WTC11 (cell line): ENCODE measurements at regions not wholly inside any gene's neighbourhood (a gene's known extent, or its start where the extent isn't known, plus 50 kb on each side); places are given as distances from the start of the nearest gene placed in this dataset.

Experiments
- ATAC-seq: fragments of 200-7000 bp; cut with Tn5 transposase; 2 replicates; pipeline ENCODE4 v1.10.0; 2021; ENCODE audit warnings: mild to moderate bottlenecking, moderate library complexity
- CTCF ChIA-PET: fragments of 300-600 bp; sonication (Branson Sonifier 250); formaldehyde crosslinking; loops from one replicate; lab custom pipeline; 2021; ENCODE audit warnings: antibody characterized with exemption; lab: Charles Lee
- POLR2A ChIA-PET: fragments of 350-600 bp; sonication (Branson Sonifier 250); formaldehyde crosslinking; loops from one replicate; lab custom pipeline; 2021; ENCODE audit warnings: antibody characterized with exemption; lab: Charles Lee
- DNase-seq: peaks from one replicate; pipeline ENCODE4 v3.0.0; 2021; ENCODE audit warnings: low spot score
- H3K27ac Mint-ChIP-seq: 2 replicates; pipeline ENCODE4 v1.8.0; 2021; ENCODE audit warnings: mixed read lengths
- H3K27me3 Mint-ChIP-seq: 2 replicates; pipeline ENCODE4 v1.8.0; 2021; ENCODE audit warnings: low read depth, mild to moderate bottlenecking, moderate library complexity, mixed read lengths
- H3K36me3 Mint-ChIP-seq: 2 replicates; pipeline ENCODE4 v1.8.0; 2021; ENCODE audit warnings: mixed read lengths
- H3K4me1 Mint-ChIP-seq: 2 replicates; pipeline ENCODE4 v1.8.0; 2022; ENCODE audit warnings: mixed read lengths
- H3K4me3 Mint-ChIP-seq: 2 replicates; pipeline ENCODE4 v1.8.0; 2021; ENCODE audit warnings: mild to moderate bottlenecking, moderate library complexity, mixed read lengths
- H3K9me3 Mint-ChIP-seq: 2 replicates; pipeline ENCODE4 v1.8.0; 2021; ENCODE audit warnings: mixed read lengths
- CBFB ChIP-seq: sonication (generic); formaldehyde crosslinking; IDR thresholded peaks from 2 replicates; pipeline ENCODE4 v1.8.1; 2022; ENCODE audit warnings: mild to moderate bottlenecking, low read depth, missing genetic modification reagents
- CREM ChIP-seq: sonication (generic); formaldehyde crosslinking; IDR thresholded peaks from 2 replicates; pipeline ENCODE4 v1.8.1; 2022; ENCODE audit warnings: mild to moderate bottlenecking, missing genetic modification reagents, moderate library complexity
- EMX1 ChIP-seq: fragments of 250-450 bp; sonication (Bioruptor Pico); IDR thresholded peaks from 2 replicates; pipeline ENCODE4 v1.8.0; 2021; ENCODE audit warnings: mild to moderate bottlenecking
- FOXK1 ChIP-seq: sonication (generic); formaldehyde crosslinking; IDR thresholded peaks from 2 replicates; pipeline ENCODE4 v1.8.0; 2022; ENCODE audit warnings: mild to moderate bottlenecking, moderate library complexity, missing genetic modification reagents
- GTF2I ChIP-seq: fragments of 250-450 bp; sonication (Bioruptor Pico); conservative IDR thresholded peaks from 2 replicates; pipeline ENCODE4 v1.4.0; 2021; ENCODE audit warnings: mild to moderate bottlenecking
- HMGA2 ChIP-seq: fragments of 250-450 bp; sonication (Bioruptor Pico); IDR thresholded peaks from 2 replicates; pipeline ENCODE4 v1.4.0; 2021; ENCODE audit warnings: mild to moderate bottlenecking, moderate library complexity
- IRF2 ChIP-seq: sonication (generic); formaldehyde crosslinking; IDR thresholded peaks from 2 replicates; pipeline ENCODE4 v1.8.0; 2022; ENCODE audit warnings: low read depth, missing genetic modification reagents, borderline replicate concordance
- NFE2L1 ChIP-seq: sonication (generic); formaldehyde crosslinking; IDR thresholded peaks from 2 replicates; pipeline ENCODE4 v1.8.1; 2023; ENCODE audit warnings: missing genetic modification reagents
- NR1H2 ChIP-seq: sonication (generic); formaldehyde crosslinking; IDR thresholded peaks from 2 replicates; pipeline ENCODE4 v1.9.0; 2021; ENCODE audit warnings: mild to moderate bottlenecking, moderate library complexity, missing genetic modification reagents
- NR2C2 ChIP-seq: sonication (generic); formaldehyde crosslinking; IDR thresholded peaks from 2 replicates; pipeline ENCODE4 v1.8.0; 2022; ENCODE audit warnings: mild to moderate bottlenecking, missing genetic modification reagents
- NR3C1 ChIP-seq: sonication (generic); formaldehyde crosslinking; conservative IDR thresholded peaks from 2 replicates; pipeline ENCODE4 v1.8.1; 2023; ENCODE audit warnings: low read depth, mild to moderate bottlenecking, missing genetic modification reagents
- OVOL2 ChIP-seq: fragments of 250-450 bp; sonication (Bioruptor Pico); IDR thresholded peaks from 2 replicates; pipeline ENCODE4 v1.9.0; 2021; ENCODE audit warnings: mild to moderate bottlenecking, borderline replicate concordance
- PRRX2 ChIP-seq: fragments of 250-450 bp; sonication (Bioruptor Pico); IDR thresholded peaks from 2 replicates; pipeline ENCODE4 v1.8.0; 2021; ENCODE audit warnings: mild to moderate bottlenecking
- SMAD3 ChIP-seq: sonication (generic); formaldehyde crosslinking; IDR thresholded peaks from 2 replicates; pipeline ENCODE4 v1.8.0; 2022; ENCODE audit warnings: missing genetic modification reagents, mild to moderate bottlenecking, borderline replicate concordance
- TP53 ChIP-seq: sonication (generic); formaldehyde crosslinking; IDR thresholded peaks from 2 replicates; pipeline ENCODE4 v1.8.1; 2023; ENCODE audit warnings: mild to moderate bottlenecking, missing genetic modification reagents
- ZNF138 ChIP-seq: sonication (generic); formaldehyde crosslinking; conservative IDR thresholded peaks from 2 replicates; pipeline ENCODE4 v1.8.1; 2022; ENCODE audit warnings: mild to moderate bottlenecking, moderate library complexity, missing genetic modification reagents
- ZNF263 ChIP-seq: sonication (generic); formaldehyde crosslinking; IDR thresholded peaks from 2 replicates; pipeline ENCODE4 v1.8.1; 2022; ENCODE audit warnings: low read depth, mild to moderate bottlenecking, moderate library complexity, missing genetic modification reagents
- ZNF396 ChIP-seq: fragments of 250-450 bp; sonication (Bioruptor Pico); IDR thresholded peaks from 2 replicates; pipeline ENCODE4 v1.8.0; 2021; ENCODE audit warnings: mild to moderate bottlenecking, moderate library complexity, borderline replicate concordance
- ZNF416 ChIP-seq: fragments of 250-450 bp; sonication (Bioruptor Pico); IDR thresholded peaks from 2 replicates; pipeline ENCODE4 v1.9.0; 2021; ENCODE audit warnings: mild to moderate bottlenecking, inconsistent platforms
- ZNF423 ChIP-seq: fragments of 250-450 bp; sonication (Bioruptor Pico); IDR thresholded peaks from 2 replicates; pipeline ENCODE4 v2.1.2; 2022; ENCODE audit warnings: mild to moderate bottlenecking, moderate library complexity
- ZNF671 ChIP-seq: fragments of 250-450 bp; sonication (Bioruptor Pico); IDR thresholded peaks from 2 replicates; pipeline ENCODE4 v1.8.0; 2021; ENCODE audit warnings: mild to moderate bottlenecking
- TF ChIP-seq, protein P1 (sequence below): sonication (generic); formaldehyde crosslinking; IDR thresholded peaks from 2 replicates; pipeline ENCODE4 v1.8.1; 2022; ENCODE audit warnings: missing genetic modification reagents, borderline replicate concordance
- TF ChIP-seq, protein P2 (sequence below): sonication (generic); formaldehyde crosslinking; IDR thresholded peaks from 2 replicates; pipeline ENCODE4 v1.8.1; 2023; ENCODE audit warnings: mild to moderate bottlenecking, moderate library complexity, missing genetic modification reagents
- TF ChIP-seq, protein P3 (sequence below): sonication (generic); formaldehyde crosslinking; conservative IDR thresholded peaks from 2 replicates; pipeline ENCODE4 v1.8.1; 2022; ENCODE audit warnings: mild to moderate bottlenecking, missing genetic modification reagents
- TF ChIP-seq, protein P4 (sequence below): sonication (generic); formaldehyde crosslinking; conservative IDR thresholded peaks from 2 replicates; pipeline ENCODE4 v1.8.1; 2023; ENCODE audit warnings: mild to moderate bottlenecking, low read depth, missing genetic modification reagents, moderate library complexity
- TF ChIP-seq, protein P5 (sequence below): sonication (generic); formaldehyde crosslinking; IDR thresholded peaks from 2 replicates; pipeline ENCODE4 v1.8.0; 2022; ENCODE audit warnings: mild to moderate bottlenecking, missing genetic modification reagents

DNA sequence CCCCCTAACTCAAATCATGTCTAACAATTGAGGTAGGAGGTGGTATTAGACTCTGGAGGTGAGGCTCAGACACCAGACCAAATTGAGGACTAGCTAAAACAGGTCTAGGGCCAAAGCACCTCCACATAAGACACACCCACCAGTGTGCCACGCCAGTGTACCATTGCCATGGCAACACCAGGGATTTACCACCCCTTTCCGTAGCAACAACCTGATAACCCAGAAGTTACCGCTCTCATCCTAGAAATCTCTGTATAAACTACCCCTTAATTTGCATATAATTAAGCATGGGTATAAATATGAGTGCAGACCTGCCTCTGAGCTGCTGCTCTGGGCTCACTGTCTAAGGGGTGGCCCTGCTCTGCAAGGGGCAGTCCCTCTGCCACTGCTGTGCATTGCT is 57.4 kb upstream of the PPP2R5C start (continued):
- TF ChIP-seq OVOL2 (CRISPR knock-in tag) (no peak), SMAD3 (CRISPR knock-in tag) (no peak), CBFB (no peak), ZNF396 (CRISPR knock-in tag) (no peak), HMGA2 (no peak), FOXK1 (CRISPR knock-in tag) (no peak), IRF2 (CRISPR knock-in tag) (no peak), GTF2I (CRISPR knock-in tag) (no peak), NFE2L1 (CRISPR knock-in tag) (no peak)
- TF ChIP-seq, protein P1, sequence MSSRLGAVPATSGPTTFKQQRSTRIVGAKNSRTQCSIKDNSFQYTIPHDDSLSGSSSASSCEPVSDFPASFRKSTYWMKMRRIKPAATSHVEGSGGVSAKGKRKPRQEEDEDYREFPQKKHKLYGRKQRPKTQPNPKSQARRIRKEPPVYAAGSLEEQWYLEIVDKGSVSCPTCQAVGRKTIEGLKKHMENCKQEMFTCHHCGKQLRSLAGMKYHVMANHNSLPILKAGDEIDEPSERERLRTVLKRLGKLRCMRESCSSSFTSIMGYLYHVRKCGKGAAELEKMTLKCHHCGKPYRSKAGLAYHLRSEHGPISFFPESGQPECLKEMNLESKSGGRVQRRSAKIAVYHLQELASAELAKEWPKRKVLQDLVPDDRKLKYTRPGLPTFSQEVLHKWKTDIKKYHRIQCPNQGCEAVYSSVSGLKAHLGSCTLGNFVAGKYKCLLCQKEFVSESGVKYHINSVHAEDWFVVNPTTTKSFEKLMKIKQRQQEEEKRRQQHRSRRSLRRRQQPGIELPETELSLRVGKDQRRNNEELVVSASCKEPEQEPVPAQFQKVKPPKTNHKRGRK (CRISPR knock-in tag) = no peak
- TF ChIP-seq, protein P2, sequence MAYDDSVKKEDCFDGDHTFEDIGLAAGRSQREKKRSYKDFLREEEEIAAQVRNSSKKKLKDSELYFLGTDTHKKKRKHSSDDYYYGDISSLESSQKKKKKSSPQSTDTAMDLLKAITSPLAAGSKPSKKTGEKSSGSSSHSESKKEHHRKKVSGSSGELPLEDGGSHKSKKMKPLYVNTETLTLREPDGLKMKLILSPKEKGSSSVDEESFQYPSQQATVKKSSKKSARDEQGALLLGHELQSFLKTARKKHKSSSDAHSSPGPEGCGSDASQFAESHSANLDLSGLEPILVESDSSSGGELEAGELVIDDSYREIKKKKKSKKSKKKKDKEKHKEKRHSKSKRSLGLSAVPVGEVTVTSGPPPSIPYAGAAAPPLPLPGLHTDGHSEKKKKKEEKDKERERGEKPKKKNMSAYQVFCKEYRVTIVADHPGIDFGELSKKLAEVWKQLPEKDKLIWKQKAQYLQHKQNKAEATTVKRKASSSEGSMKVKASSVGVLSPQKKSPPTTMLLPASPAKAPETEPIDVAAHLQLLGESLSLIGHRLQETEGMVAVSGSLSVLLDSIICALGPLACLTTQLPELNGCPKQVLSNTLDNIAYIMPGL (CRISPR knock-in tag) = no peak
- TF ChIP-seq, protein P3, sequence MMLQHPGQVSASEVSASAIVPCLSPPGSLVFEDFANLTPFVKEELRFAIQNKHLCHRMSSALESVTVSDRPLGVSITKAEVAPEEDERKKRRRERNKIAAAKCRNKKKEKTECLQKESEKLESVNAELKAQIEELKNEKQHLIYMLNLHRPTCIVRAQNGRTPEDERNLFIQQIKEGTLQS (CRISPR knock-in tag) = no peak

DNA sequence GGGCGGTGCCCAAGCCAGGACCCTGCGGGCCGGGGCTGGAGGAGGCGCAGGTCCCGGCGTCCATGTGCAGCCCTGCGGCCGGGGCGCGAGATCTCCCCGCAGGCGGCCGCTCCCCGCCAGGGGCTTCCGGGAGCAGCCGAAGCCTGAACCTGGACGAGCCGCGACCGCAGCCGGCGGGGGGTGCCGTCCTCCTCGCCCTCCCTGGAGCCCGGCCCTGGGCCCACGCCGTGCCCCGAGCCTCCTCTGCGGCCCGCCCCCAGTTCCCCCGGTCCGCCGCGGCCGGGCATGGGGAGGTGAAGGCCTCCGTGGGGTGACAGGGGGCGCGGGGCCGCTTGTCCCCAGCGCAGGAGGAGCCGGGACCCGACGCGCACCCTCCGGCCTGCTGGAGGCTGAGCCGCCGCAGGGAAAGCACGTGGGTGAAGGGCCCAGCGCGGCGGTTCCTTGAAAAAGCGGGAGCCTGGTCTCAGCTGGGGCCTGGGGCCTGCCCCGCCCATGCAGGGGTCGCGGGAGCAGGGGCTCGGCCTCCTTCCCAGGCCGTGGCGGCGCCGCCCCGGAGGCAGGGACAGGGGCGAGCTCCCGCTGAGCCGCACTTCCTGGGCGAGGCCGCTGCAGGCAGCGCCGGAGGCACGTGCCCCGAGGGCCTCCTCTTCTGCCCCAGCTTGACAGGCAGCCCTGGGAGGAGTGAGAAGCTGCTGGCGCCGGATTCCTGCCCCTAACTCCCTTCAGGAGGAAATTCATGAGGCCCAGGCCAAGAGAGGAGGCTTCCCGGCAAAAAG is 55.6 kb upstream of the PPP2R5C start:
- POLR2A ChIA-PET = no interaction called here
- Mint-ChIP-seq H3K9me3 (peaks cover 6% of the 10 kb centered on the region; the same call in 1 of the 2 replicates), H3K36me3 (peaks cover 2% of the 10 kb centered on the region; the same call in 1 of the 2 replicates), H3K4me1 (peaks cover 29% of the 10 kb centered on the region), H3K27me3 (peaks cover 53% of the 10 kb centered on the region), H3K27ac (no peak overlapping the region), H3K4me3 (peak overlapping the region; percentile 51; the same call in 1 of the 2 replicates)
- CTCF ChIA-PET = interaction anchor here (1.1 to 2.7 kb wide), 7 partner anchors 14 to 340 kb away, joined by 3 to 11 read pairs (median 9); no protein-coding TSS in a partner anchor
- peak; percentile 17 for ATAC-seq
- peak; percentile 52 for DNase-seq
- TF ChIP-seq EMX1 (CRISPR knock-in tag) (no peak), NR3C1 (peak; percentile 90; the same call in 1 of the 2 replicates), ZNF396 (CRISPR knock-in tag) (no peak), PRRX2 (CRISPR knock-in tag) (no peak), ZNF416 (CRISPR knock-in tag) (no peak), GTF2I (CRISPR knock-in tag) (no peak), ZNF671 (no peak), OVOL2 (CRISPR knock-in tag) (no peak), ZNF263 (peak; percentile 50), NR1H2 (CRISPR knock-in tag) (0 out of 2 replicates have a peak, but pooled peaks have one; percentile 44), SMAD3 (CRISPR knock-in tag) (0 out of 2 replicates have a peak, but pooled peaks have one; percentile 50), NR2C2 (CRISPR knock-in tag) (0 out of 2 replicates have a peak, but pooled peaks have one; percentile 61), ZNF138 (CRISPR knock-in tag) (no peak), CREM (CRISPR knock-in tag) (no peak), TP53 (CRISPR knock-in tag) (0 out of 2 replicates have a peak, but pooled peaks have one; percentile 90), ZNF423 (peak; percentile 85)
- TF ChIP-seq, protein P3 (CRISPR knock-in tag) = no peak
- TF ChIP-seq, protein P4, sequence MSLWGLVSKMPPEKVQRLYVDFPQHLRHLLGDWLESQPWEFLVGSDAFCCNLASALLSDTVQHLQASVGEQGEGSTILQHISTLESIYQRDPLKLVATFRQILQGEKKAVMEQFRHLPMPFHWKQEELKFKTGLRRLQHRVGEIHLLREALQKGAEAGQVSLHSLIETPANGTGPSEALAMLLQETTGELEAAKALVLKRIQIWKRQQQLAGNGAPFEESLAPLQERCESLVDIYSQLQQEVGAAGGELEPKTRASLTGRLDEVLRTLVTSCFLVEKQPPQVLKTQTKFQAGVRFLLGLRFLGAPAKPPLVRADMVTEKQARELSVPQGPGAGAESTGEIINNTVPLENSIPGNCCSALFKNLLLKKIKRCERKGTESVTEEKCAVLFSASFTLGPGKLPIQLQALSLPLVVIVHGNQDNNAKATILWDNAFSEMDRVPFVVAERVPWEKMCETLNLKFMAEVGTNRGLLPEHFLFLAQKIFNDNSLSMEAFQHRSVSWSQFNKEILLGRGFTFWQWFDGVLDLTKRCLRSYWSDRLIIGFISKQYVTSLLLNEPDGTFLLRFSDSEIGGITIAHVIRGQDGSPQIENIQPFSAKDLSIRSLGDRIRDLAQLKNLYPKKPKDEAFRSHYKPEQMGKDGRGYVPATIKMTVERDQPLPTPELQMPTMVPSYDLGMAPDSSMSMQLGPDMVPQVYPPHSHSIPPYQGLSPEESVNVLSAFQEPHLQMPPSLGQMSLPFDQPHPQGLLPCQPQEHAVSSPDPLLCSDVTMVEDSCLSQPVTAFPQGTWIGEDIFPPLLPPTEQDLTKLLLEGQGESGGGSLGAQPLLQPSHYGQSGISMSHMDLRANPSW (CRISPR knock-in tag) = no peak
- TF ChIP-seq, protein P5, sequence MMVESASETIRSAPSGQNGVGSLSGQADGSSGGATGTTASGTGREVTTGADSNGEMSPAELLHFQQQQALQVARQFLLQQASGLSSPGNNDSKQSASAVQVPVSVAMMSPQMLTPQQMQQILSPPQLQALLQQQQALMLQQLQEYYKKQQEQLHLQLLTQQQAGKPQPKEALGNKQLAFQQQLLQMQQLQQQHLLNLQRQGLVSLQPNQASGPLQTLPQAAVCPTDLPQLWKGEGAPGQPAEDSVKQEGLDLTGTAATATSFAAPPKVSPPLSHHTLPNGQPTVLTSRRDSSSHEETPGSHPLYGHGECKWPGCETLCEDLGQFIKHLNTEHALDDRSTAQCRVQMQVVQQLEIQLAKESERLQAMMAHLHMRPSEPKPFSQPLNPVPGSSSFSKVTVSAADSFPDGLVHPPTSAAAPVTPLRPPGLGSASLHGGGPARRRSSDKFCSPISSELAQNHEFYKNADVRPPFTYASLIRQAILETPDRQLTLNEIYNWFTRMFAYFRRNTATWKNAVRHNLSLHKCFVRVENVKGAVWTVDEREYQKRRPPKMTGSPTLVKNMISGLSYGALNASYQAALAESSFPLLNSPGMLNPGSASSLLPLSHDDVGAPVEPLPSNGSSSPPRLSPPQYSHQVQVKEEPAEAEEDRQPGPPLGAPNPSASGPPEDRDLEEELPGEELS = peak; percentile 95
